ENCODE measurements at regions not wholly inside any gene's neighbourhood (a gene's known extent, or its start where the extent isn't known, plus 50 kb on each side); places are given as distances from the start of the nearest gene placed in this dataset.

DNA sequence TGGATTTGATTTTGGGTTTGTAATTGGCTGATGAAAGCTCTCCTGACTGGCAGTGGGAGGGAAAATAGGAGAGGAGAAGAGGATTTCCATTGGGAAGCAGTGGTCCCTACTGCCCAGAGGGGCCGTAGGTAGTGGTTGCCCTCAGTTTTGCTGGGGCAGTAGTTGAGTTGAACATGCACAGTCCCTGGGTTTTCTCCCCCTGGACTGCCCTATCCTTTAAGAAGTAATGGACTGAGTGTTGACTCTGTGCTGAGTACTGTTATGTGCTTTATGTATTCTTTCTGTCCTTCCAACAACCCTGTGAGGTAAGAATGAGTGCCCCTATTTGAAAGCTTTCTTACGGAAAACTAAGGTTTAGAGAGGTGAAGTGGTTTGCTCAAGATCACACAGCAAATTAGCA lies 111.2 kb upstream of the RPS23 start:
- TF ChIP-seq, protein P1, sequence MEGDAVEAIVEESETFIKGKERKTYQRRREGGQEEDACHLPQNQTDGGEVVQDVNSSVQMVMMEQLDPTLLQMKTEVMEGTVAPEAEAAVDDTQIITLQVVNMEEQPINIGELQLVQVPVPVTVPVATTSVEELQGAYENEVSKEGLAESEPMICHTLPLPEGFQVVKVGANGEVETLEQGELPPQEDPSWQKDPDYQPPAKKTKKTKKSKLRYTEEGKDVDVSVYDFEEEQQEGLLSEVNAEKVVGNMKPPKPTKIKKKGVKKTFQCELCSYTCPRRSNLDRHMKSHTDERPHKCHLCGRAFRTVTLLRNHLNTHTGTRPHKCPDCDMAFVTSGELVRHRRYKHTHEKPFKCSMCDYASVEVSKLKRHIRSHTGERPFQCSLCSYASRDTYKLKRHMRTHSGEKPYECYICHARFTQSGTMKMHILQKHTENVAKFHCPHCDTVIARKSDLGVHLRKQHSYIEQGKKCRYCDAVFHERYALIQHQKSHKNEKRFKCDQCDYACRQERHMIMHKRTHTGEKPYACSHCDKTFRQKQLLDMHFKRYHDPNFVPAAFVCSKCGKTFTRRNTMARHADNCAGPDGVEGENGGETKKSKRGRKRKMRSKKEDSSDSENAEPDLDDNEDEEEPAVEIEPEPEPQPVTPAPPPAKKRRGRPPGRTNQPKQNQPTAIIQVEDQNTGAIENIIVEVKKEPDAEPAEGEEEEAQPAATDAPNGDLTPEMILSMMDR (IDR thresholded peaks at IDR 0.05 in 8 of 11, conservative IDR thresholded peaks at IDR 0.05 in 3 of 11), result no peak
- TF ChIP-seq POLR2AphosphoS5 (IDR thresholded peaks at IDR 0.05), result no peak
- no peak for TF ChIP-seq POLR2A (IDR thresholded peaks at IDR 0.05)
